ENCODE measurements at regions not wholly inside any gene's neighbourhood (a gene's known extent, or its start where the extent isn't known, plus 50 kb on each side); places are given as distances from the start of the nearest gene placed in this dataset.

- Histone ChIP-seq H3K27ac (no peak overlapping the region), H3K4me3 (no peak overlapping the region), H3K36me3 (no peaks in the 10 kb centered on the region), H3K9me3 (no peaks in the 10 kb centered on the region), H3K4me1 (no peaks in the 10 kb centered on the region), H3K27me3 (no peaks in the 10 kb centered on the region)
- no peak for ATAC-seq
- TF ChIP-seq POLR2A (IDR thresholded peaks at IDR 0.05) = no peak
- no peak for TF ChIP-seq CTCF (IDR thresholded peaks at IDR 0.05)
- intact Hi-C loops (cut with DNase I) = no loop called here
- DNase-seq = no peak
- 85 to 92% (median 89%) methylated on average over 3 of the region's 3 CpGs for WGBS, 4 donors
These were observed 652.9 kb downstream of the SEMA5A start for GRCh38 chr5:8892926-8893325.

GRCh38 chr5:8894031-8894430 is 651.8 kb downstream of the SEMA5A start:
- TF ChIP-seq CTCF (IDR thresholded peaks at IDR 0.05) = no peak
- TF ChIP-seq POLR2A (IDR thresholded peaks at IDR 0.05) = no peak
- intact Hi-C loops (cut with DNase I) = no loop called here
- Histone ChIP-seq H3K27ac (no peak overlapping the region), H3K4me1 (no peaks in the 10 kb centered on the region), H3K36me3 (no peaks in the 10 kb centered on the region), H3K4me3 (no peak overlapping the region), H3K27me3 (no peaks in the 10 kb centered on the region), H3K9me3 (no peaks in the 10 kb centered on the region)
- 65 to 73% (median 67%) methylated on average over 3 of the region's 3 CpGs for WGBS, 4 donors
- DNase-seq = no peak
- no peak for ATAC-seq

DNA sequence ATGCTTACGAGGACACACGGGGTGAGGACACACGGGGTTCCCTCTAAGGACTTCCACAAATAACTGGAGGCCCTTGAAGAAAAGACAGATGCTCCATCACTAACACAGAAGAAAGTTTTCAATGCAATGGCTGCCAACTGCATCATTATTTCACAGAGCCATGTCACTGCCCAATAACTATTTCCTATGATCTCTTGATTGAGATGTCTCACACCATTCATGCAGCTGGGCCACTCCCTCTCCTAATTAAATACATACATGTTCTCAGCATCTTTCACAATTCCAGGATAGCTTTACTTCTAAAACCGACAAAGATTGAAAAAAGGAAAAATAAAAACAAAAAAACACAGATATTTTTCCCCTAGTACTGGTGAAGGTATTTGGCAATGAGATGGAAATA is 650.8 kb downstream of the SEMA5A start:
- H3K27me3 ChIP-seq = no peaks in the 10 kb centered on the region
- no peak for ATAC-seq

DNA sequence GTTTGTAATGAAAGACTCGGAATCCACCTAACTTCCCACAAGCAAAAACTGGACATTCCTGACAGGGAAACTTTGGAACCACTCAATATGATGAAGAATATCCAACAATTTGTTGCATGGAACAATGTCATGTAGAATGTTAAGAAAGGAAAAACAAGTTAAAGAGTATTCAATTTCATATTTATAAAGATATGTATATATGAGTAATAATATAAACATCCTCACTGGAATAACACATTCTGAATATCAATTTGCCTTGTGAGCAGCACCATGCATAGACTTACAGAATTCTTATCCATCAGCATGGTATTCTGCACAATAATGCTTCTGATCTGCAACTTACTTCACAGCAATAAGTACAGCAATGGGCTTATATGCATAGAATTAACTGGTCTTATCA is 650.3 kb downstream of the SEMA5A start:
- Histone ChIP-seq H3K9me3 (no peaks in the 10 kb centered on the region), H3K4me1 (no peaks in the 10 kb centered on the region), H3K4me3 (no peak overlapping the region), H3K36me3 (no peaks in the 10 kb centered on the region), H3K27me3 (no peaks in the 10 kb centered on the region), H3K27ac (no peak overlapping the region)
- ATAC-seq (no peak), DNase-seq (no peak)
- no peak for TF ChIP-seq CTCF (IDR thresholded peaks at IDR 0.05)
- no peak for TF ChIP-seq POLR2A (IDR thresholded peaks at IDR 0.05)
- intact Hi-C loops (cut with DNase I) = no loop called here
- 75 to 97% (median 91%) methylated on average over 1 of the region's 1 CpG for WGBS, 4 donors

More for the DNA sequence above, 650.8 kb downstream of the SEMA5A start:
- Histone ChIP-seq H3K4me1 (no peaks in the 10 kb centered on the region), H3K9me3 (no peaks in the 10 kb centered on the region), H3K27ac (no peak overlapping the region), H3K36me3 (no peaks in the 10 kb centered on the region), H3K4me3 (no peak overlapping the region)
- 74 to 85% (median 82%) methylated on average over 4 of the region's 4 CpGs for WGBS, 4 donors
- intact Hi-C loops (cut with DNase I) = no loop called here
- no peak for TF ChIP-seq CTCF (IDR thresholded peaks at IDR 0.05)
- no peak for TF ChIP-seq POLR2A (IDR thresholded peaks at IDR 0.05)
- DNase-seq = no peak

All from heart left ventricle (tissue), 16 donors.